Uterus (tissue), 3 donors: ENCODE measurements at regions not wholly inside any gene's neighbourhood (a gene's known extent, or its start where the extent isn't known, plus 50 kb on each side); places are given as distances from the start of the nearest gene placed in this dataset.
"Not testable (repeated sequence)": the region's sequence is repeated elsewhere in the genome, so short reads cannot be mapped to it uniquely, and the experiment has no call there.

ENCODE experiments used
- DNase-seq, 2 donors: peaks; one replicate each; pipeline ENCODE4 v3.0.0-alpha.2; 2019 to 2020
- H3K27ac ChIP-seq, 2 donors: fragments of 200-600 bp; sonication (generic); 1 replicate in 1 of 2; 2 replicates in 1 of 2; pipeline ENCODE4 v1.5.1; 2016 to 2018
- H3K27me3 ChIP-seq, 2 donors: fragments of 200-600 bp; sonication (generic); one replicate each; pipeline ENCODE4 v1.5.1; 2018 to 2019; ENCODE audit warnings: control low read depth in 1 of 2
- H3K36me3 ChIP-seq, 2 donors: fragments of 200-600 bp; sonication (generic); one replicate each; pipeline ENCODE4 v1.5.1; 2019; ENCODE audit warnings: control low read depth in 1 of 2
- H3K4me1 ChIP-seq, 2 donors: fragments of 200-600 bp; sonication (generic); one replicate each; pipeline ENCODE4 v1.5.1; 2018 to 2019; ENCODE audit warnings: control low read depth in 1 of 2
- H3K4me3 ChIP-seq, 2 donors: fragments of 200-600 bp; sonication (generic); 1 replicate in 1 of 2; 2 replicates in 1 of 2; pipeline ENCODE4 v1.5.1; 2018 to 2019; ENCODE audit warnings: mild to moderate bottlenecking in 1 of 2
- H3K9me3 ChIP-seq, 2 donors: fragments of 200-600 bp; sonication (generic); one replicate each; pipeline ENCODE4 v1.5.1; 2019; ENCODE audit warnings: control low read depth in 1 of 2
- POLR2A ChIP-seq, 2 donors: fragments of 450-650 bp; IDR thresholded peaks; one replicate each; pipeline ENCODE4 v1.6.1; 2016; ENCODE audit warnings: antibody characterized with exemption in 2 of 2, mild to moderate bottlenecking in 1 of 2, moderate library complexity in 1 of 2
- intact Hi-C: fragments of 100-400 bp; cut with DNase I; formaldehyde crosslinking; loops from one replicate; pipeline ENCODE4 v1.15.1; 2023; ENCODE audit warnings: low total_unique reads
- TF ChIP-seq, protein P1 (sequence below), 4 experiments: fragments of 200-600 bp in 2 of 4; fragments of 450-650 bp in 2 of 4; sonication (generic) in 2 of 4; IDR thresholded peaks; one replicate each; pipeline ENCODE4 v1.5.1; 2016 to 2019; ENCODE audit warnings: antibody characterized with exemption in 4 of 4, mild to moderate bottlenecking in 2 of 4, moderate library complexity in 1 of 4
- donor health status: DM: yes; HTN: yes; CAD: no.

DNA sequence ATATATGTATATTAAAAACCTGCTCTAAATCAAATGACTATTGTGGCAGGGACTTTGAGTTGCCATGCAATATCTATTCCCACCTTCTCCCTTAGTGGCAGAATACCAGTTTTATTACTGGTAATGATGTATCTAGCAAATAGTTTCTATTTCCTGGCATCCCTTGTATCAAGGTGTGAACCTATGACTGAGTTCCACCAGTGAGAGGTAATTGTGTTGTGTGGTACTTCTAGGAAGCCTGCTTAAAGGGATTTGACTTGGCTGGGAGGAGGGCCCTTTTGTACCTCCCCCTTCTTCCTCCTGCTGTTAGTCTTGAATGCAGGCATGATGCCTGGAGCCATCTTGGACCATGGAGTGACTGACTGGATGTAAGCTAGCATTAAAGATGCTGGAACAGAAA lies 65.4 kb upstream of the DYNLT3 start:
- Histone ChIP-seq H3K36me3 (no peaks in the 10 kb centered on the region), H3K4me3 (no peak overlapping the region), H3K27ac (no peak overlapping the region), H3K9me3 (no peaks in the 10 kb centered on the region), H3K27me3 (no peaks in the 10 kb centered on the region), H3K4me1 (no peaks in the 10 kb centered on the region)
- no peak for TF ChIP-seq POLR2A (IDR thresholded peaks at IDR 0.05)
- TF ChIP-seq, protein P1, sequence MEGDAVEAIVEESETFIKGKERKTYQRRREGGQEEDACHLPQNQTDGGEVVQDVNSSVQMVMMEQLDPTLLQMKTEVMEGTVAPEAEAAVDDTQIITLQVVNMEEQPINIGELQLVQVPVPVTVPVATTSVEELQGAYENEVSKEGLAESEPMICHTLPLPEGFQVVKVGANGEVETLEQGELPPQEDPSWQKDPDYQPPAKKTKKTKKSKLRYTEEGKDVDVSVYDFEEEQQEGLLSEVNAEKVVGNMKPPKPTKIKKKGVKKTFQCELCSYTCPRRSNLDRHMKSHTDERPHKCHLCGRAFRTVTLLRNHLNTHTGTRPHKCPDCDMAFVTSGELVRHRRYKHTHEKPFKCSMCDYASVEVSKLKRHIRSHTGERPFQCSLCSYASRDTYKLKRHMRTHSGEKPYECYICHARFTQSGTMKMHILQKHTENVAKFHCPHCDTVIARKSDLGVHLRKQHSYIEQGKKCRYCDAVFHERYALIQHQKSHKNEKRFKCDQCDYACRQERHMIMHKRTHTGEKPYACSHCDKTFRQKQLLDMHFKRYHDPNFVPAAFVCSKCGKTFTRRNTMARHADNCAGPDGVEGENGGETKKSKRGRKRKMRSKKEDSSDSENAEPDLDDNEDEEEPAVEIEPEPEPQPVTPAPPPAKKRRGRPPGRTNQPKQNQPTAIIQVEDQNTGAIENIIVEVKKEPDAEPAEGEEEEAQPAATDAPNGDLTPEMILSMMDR (IDR thresholded peaks at IDR 0.05), result no peak
- intact Hi-C loops, result no loop called here
- no peak for DNase-seq

DNA sequence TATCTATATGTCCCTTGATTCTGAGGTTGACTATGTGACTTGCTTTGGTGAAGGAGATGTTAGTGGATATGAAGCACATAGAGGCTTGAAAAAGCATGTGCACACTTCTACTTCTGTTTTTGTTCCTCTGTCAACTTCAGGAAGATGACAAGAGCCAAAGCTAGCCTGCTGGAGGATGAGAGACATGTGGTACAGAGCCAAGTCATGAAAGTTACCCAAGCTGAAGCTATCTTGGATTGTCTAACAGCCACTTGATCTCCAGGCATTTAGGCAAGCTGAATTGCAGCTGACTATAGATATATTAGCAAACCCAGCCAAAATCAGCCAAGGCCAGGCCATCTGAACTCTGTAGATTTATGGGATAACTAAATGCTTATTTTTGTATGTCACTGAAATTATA lies 70.8 kb upstream of the DYNLT3 start:
- no peak overlapping the region for H3K4me3 ChIP-seq
- no peaks in the 10 kb centered on the region for H3K27me3 ChIP-seq
- no peak overlapping the region for H3K27ac ChIP-seq
- H3K36me3 ChIP-seq, result no peaks in the 10 kb centered on the region
- no peak for DNase-seq
- H3K9me3 ChIP-seq, result no peaks in the 10 kb centered on the region
- intact Hi-C loops, result no loop called here
- no peaks in the 10 kb centered on the region for H3K4me1 ChIP-seq
- TF ChIP-seq, protein P1 (IDR thresholded peaks at IDR 0.05), result no peak
- TF ChIP-seq POLR2A (IDR thresholded peaks at IDR 0.05), result no peak

DNA sequence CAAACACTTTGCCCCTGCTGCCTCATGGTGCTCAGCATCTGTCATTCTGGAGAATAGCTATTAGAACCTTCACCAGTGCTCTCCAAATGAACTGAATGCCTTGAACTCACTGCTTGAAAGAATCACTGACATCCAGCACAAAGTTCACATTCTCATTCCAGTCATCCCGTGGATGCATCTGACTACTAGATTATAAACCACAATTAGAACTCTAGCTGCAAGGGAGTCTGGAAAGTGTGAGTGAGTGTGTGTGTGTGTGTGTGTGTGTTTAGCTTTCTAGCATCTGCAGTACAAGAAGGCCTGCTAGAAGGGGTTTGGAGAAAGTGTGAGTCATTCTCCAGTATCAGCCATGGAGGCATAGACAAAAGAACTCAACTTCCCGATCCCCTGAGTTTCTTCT lies 71.3 kb upstream of the DYNLT3 start:
- Histone ChIP-seq H3K9me3 (no peaks in the 10 kb centered on the region), H3K4me3 (no peak overlapping the region), H3K36me3 (no peaks in the 10 kb centered on the region), H3K4me1 (no peaks in the 10 kb centered on the region), H3K27me3 (no peaks in the 10 kb centered on the region), H3K27ac (no peak overlapping the region)
- intact Hi-C loops, result no loop called here
- TF ChIP-seq, protein P1 (IDR thresholded peaks at IDR 0.05), result no peak
- TF ChIP-seq POLR2A (IDR thresholded peaks at IDR 0.05), result no peak
- no peak for DNase-seq

- Histone ChIP-seq H3K27ac (no peak overlapping the region), H3K9me3 (no peaks in the 10 kb centered on the region), H3K27me3 (no peaks in the 10 kb centered on the region), H3K36me3 (no peaks in the 10 kb centered on the region), H3K4me3 (no peak overlapping the region), H3K4me1 (no peaks in the 10 kb centered on the region)
- TF ChIP-seq POLR2A (IDR thresholded peaks at IDR 0.05), result no peak
- TF ChIP-seq, protein P1 (IDR thresholded peaks at IDR 0.05), result no peak
- DNase-seq, result no peak
- intact Hi-C loops, result no loop called here
Observed at GRCh38 chrX:37921758-37922157, 74.4 kb upstream of the DYNLT3 start.

DNA sequence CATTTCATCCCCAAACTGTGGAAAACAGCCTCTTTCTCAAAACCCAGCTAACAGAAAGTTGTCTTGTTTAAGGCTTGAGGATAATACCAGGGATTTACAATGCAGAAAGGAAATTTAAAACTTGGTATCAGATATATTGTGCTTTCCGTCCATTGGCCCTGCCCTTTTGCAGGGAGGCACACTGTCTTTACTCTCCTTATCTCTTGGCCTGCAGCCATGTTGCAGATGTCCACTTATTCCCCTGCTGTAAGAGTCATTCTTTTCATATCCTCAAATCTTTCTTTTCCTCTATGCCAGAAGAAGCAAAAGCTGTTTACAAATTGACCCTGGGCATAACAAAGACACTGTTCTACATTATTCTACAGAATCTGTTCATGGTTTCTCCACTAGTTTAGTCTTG lies 75.6 kb upstream of the DYNLT3 start:
- no peak for TF ChIP-seq POLR2A (IDR thresholded peaks at IDR 0.05)
- TF ChIP-seq, protein P1 (IDR thresholded peaks at IDR 0.05), result no peak
- no peak for DNase-seq
- no peaks in the 10 kb centered on the region for H3K9me3 ChIP-seq
- no peaks in the 10 kb centered on the region for H3K36me3 ChIP-seq
- no peaks in the 10 kb centered on the region for H3K27me3 ChIP-seq
- H3K4me1 ChIP-seq, result no peaks in the 10 kb centered on the region
- no peak overlapping the region for H3K4me3 ChIP-seq
- no peak overlapping the region for H3K27ac ChIP-seq
- intact Hi-C loops, result no loop called here

DNA sequence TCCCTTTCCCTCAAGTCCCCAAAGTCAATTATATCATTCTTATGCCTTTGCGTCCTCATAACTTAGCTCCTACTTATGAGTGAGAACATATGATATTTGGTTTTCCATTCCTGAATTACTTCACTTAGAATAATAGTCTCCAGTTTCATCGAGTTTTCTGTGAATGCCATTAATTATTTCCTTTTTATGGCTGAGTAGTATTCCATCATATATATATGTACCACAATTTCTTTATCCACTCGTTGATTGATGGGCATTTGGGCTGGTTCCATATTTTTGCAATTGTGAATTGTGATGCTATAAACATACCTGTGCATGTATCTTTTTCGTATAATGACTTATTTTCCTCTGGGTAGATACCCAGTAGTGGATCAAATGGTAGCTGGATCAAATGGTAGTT lies 78.4 kb upstream of the DYNLT3 start:
- H3K4me1 ChIP-seq, H3K27me3 ChIP-seq, DNase-seq, H3K4me3 ChIP-seq, intact Hi-C loops, H3K36me3 ChIP-seq, H3K9me3 ChIP-seq, H3K27ac ChIP-seq: not testable (repeated sequence)
